GM23338 (cell line): ENCODE measurements at regions not wholly inside any gene's neighbourhood (a gene's known extent, or its start where the extent isn't known, plus 50 kb on each side); places are given as distances from the start of the nearest gene placed in this dataset.

ENCODE experiments used
- ATAC-seq: fragments of 200-7000 bp; cut with Tn5 transposase; 3 replicates; pipeline ENCODE4 v1.9.1; 2020
- DNase-seq: peaks from one replicate; pipeline ENCODE4 v3.0.0-alpha.2; 2015; ENCODE audit warnings: low spot score
- H2AFZ ChIP-seq: fragments of 200-600 bp; sonication (generic); 2 replicates; pipeline ENCODE4 v1.8.0; 2016; ENCODE audit warnings: antibody characterized with exemption, mild to moderate bottlenecking, moderate library complexity
- H3F3A ChIP-seq: fragments of 200-600 bp; sonication (generic); replicated peaks from 2 replicates; pipeline ENCODE4 v1.8.0; 2017; ENCODE audit warnings: antibody characterized with exemption, mixed run types, low read depth
- H3K27ac ChIP-seq: fragments of 200-600 bp; sonication (generic); 2 replicates; pipeline ENCODE4 v1.6.1; 2016; ENCODE audit warnings: low read depth
- H3K27me3 ChIP-seq: fragments of 200-600 bp; sonication (generic); 2 replicates; pipeline ENCODE4 v1.8.0; 2016; ENCODE audit warnings: mild to moderate bottlenecking, mixed run types, moderate library complexity; ENCODE audit not compliant: insufficient read depth
- H3K36me3 ChIP-seq: fragments of 200-600 bp; sonication (generic); 2 replicates; pipeline ENCODE4 v1.8.0; 2016; ENCODE audit warnings: mild to moderate bottlenecking; ENCODE audit not compliant: insufficient read depth
- H3K4me1 ChIP-seq: fragments of 200-600 bp; sonication (generic); 2 replicates; pipeline ENCODE4 v1.8.0; 2016; ENCODE audit warnings: mild to moderate bottlenecking, moderate library complexity; ENCODE audit not compliant: insufficient read depth
- H3K4me2 ChIP-seq: fragments of 200-600 bp; sonication (generic); 2 replicates; pipeline ENCODE4 v1.7.1; 2017; ENCODE audit warnings: mixed run types
- H3K4me3 ChIP-seq: fragments of 200-600 bp; sonication (generic); 2 replicates; pipeline ENCODE4 v1.6.1; 2016; ENCODE audit warnings: mixed run types
- H3K79me2 ChIP-seq: fragments of 200-600 bp; sonication (generic); replicated peaks from 2 replicates; pipeline ENCODE4 v1.8.0; 2017; ENCODE audit warnings: mild to moderate bottlenecking; ENCODE audit not compliant: insufficient read depth
- H3K9me2 ChIP-seq: fragments of 200-600 bp; sonication (generic); 2 replicates; pipeline ENCODE4 v1.8.0; 2017; ENCODE audit not compliant: insufficient read depth
- H4K20me1 ChIP-seq: fragments of 200-600 bp; sonication (generic); replicated peaks from 2 replicates; pipeline ENCODE4 v1.8.0; 2017; ENCODE audit warnings: mild to moderate bottlenecking; ENCODE audit not compliant: insufficient read depth
- H3K27ac Mint-ChIP-seq: 2 replicates; pipeline ENCODE4 v1.8.0; 2020; ENCODE audit warnings: inconsistent platforms, mild to moderate bottlenecking, moderate library complexity, mixed read lengths
- H3K27me3 Mint-ChIP-seq: 3 replicates; pipeline ENCODE4 v1.8.0; 2022; ENCODE audit warnings: low read depth, mild to moderate bottlenecking, moderate library complexity, mixed read lengths, inconsistent platforms; ENCODE audit not compliant: insufficient read depth, poor library complexity
- H3K36me3 Mint-ChIP-seq: 3 replicates; pipeline ENCODE4 v1.8.0; 2021; ENCODE audit warnings: low read depth, mild to moderate bottlenecking, inconsistent platforms, moderate library complexity, mixed read lengths
- H3K4me1 Mint-ChIP-seq: 3 replicates; pipeline ENCODE4 v1.8.0; 2020; ENCODE audit warnings: mild to moderate bottlenecking, inconsistent platforms, mixed read lengths
- H3K4me3 Mint-ChIP-seq: 3 replicates; pipeline ENCODE4 v1.8.0; 2021; ENCODE audit warnings: moderate library complexity, mild to moderate bottlenecking, inconsistent platforms, mixed read lengths
- H3K9me3 Mint-ChIP-seq: 3 replicates; pipeline ENCODE4 v1.8.0; 2020; ENCODE audit warnings: moderate library complexity, mild to moderate bottlenecking, inconsistent platforms, mixed read lengths
- CREB1 ChIP-seq: fragments of 250-450 bp; sonication (Bioruptor Pico); IDR thresholded peaks from 2 replicates; pipeline ENCODE4 v1.5.0; 2020; ENCODE audit warnings: low read depth, mild to moderate bottlenecking, moderate library complexity
- EZH2 ChIP-seq: fragments of 200-600 bp; sonication (generic); IDR thresholded peaks from one replicate; pipeline ENCODE4 v1.8.0; 2017; ENCODE audit warnings: antibody characterized with exemption, mild to moderate bottlenecking, low read depth; ENCODE audit not compliant: unreplicated experiment
- EZH2phosphoT487 ChIP-seq: fragments of 200-600 bp; sonication (generic); IDR thresholded peaks from one replicate; pipeline ENCODE4 v1.8.1; 2018; ENCODE audit warnings: antibody characterized with exemption; ENCODE audit not compliant: unreplicated experiment
- JUNB ChIP-seq: IDR thresholded peaks from one replicate; pipeline ENCODE4 v1.6.1; 2016; ENCODE audit warnings: antibody characterized with exemption; ENCODE audit not compliant: unreplicated experiment
- NANOG ChIP-seq: IDR thresholded peaks from 2 replicates; pipeline ENCODE4 v1.6.1; 2016; ENCODE audit warnings: antibody characterized with exemption, borderline replicate concordance
- POLR2AphosphoS5 ChIP-seq: IDR thresholded peaks from 2 replicates; pipeline ENCODE4 v1.6.1; 2016; ENCODE audit warnings: antibody characterized with exemption, low read depth
- REST ChIP-seq: IDR thresholded peaks from one replicate; pipeline ENCODE4 v1.6.1; 2018; ENCODE audit warnings: antibody characterized with exemption; ENCODE audit not compliant: unreplicated experiment
- STAT1 ChIP-seq: IDR thresholded peaks from one replicate; pipeline ENCODE4 v1.6.1; 2016; ENCODE audit warnings: antibody characterized with exemption; ENCODE audit not compliant: unreplicated experiment
- ZNF114 ChIP-seq: fragments of 250-450 bp; sonication (Bioruptor Pico); IDR thresholded peaks from 2 replicates; pipeline ENCODE4 v1.5.0; 2020; ENCODE audit warnings: mild to moderate bottlenecking, moderate library complexity
- ZNF331 ChIP-seq: fragments of 250-450 bp; sonication (Bioruptor Pico); IDR thresholded peaks from 2 replicates; pipeline ENCODE4 v1.5.0; 2020; ENCODE audit warnings: low read depth, mild to moderate bottlenecking, moderate library complexity
- TF ChIP-seq, protein P1 (sequence below), 2 experiments: fragments of 200-600 bp in 1 of 2; sonication (generic) in 1 of 2; conservative IDR thresholded peaks; 2 replicates each; pipeline versions ENCODE4 v1.5.1 to v1.6.1; 2016 to 2017; ENCODE audit warnings: antibody characterized with exemption in 2 of 2, low read depth in 2 of 2, mild to moderate bottlenecking in 2 of 2, moderate library complexity in 1 of 2
- TF ChIP-seq, protein P2 (sequence below): fragments of 250-450 bp; sonication (Bioruptor Pico); IDR thresholded peaks from 2 replicates; pipeline ENCODE4 v1.5.0; 2020; ENCODE audit warnings: mild to moderate bottlenecking, moderate library complexity
- TF ChIP-seq, protein P3 (sequence below): IDR thresholded peaks from 2 replicates; pipeline ENCODE4 v1.6.1; 2016; ENCODE audit warnings: antibody characterized with exemption

- H3K9me2 ChIP-seq, result no peaks in the 10 kb centered on the region
- H3K4me3 ChIP-seq, result no peak overlapping the region
- no peaks in the 10 kb centered on the region for H3K4me1 Mint-ChIP-seq
- H3K4me2 ChIP-seq, result no peak overlapping the region
- H3K4me3 Mint-ChIP-seq, result no peak overlapping the region
- H3K27ac Mint-ChIP-seq, result no peak overlapping the region
- no peaks in the 10 kb centered on the region for H3K27me3 ChIP-seq
- peaks cover 12% of the 10 kb centered on the region for H3K9me3 Mint-ChIP-seq
- H3K27ac ChIP-seq, result no peak overlapping the region
- no peak for ATAC-seq
- H4K20me1 ChIP-seq, result no peaks in the 10 kb centered on the region
- H3K4me1 ChIP-seq, result no peaks in the 10 kb centered on the region
- H3K36me3 ChIP-seq, result no peaks in the 10 kb centered on the region
- H3K36me3 Mint-ChIP-seq, result peaks cover 9% of the 10 kb centered on the region; the same call in 1 of the 3 replicates
- DNase-seq, result no peak
- H3K79me2 ChIP-seq, result no peaks in the 10 kb centered on the region
- no peaks in the 10 kb centered on the region for H3K27me3 Mint-ChIP-seq
- H3F3A ChIP-seq, result no peaks in the 10 kb centered on the region
- TF ChIP-seq, protein P1, sequence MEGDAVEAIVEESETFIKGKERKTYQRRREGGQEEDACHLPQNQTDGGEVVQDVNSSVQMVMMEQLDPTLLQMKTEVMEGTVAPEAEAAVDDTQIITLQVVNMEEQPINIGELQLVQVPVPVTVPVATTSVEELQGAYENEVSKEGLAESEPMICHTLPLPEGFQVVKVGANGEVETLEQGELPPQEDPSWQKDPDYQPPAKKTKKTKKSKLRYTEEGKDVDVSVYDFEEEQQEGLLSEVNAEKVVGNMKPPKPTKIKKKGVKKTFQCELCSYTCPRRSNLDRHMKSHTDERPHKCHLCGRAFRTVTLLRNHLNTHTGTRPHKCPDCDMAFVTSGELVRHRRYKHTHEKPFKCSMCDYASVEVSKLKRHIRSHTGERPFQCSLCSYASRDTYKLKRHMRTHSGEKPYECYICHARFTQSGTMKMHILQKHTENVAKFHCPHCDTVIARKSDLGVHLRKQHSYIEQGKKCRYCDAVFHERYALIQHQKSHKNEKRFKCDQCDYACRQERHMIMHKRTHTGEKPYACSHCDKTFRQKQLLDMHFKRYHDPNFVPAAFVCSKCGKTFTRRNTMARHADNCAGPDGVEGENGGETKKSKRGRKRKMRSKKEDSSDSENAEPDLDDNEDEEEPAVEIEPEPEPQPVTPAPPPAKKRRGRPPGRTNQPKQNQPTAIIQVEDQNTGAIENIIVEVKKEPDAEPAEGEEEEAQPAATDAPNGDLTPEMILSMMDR (conservative IDR thresholded peaks at IDR 0.05; ENCODE audit: low read depth in 2 of 2), result no peak
- TF ChIP-seq NANOG (no peak), CREB1 (CRISPR knock-in tag) (no peak), REST (no peak), STAT1 (no peak), ZNF114 (CRISPR knock-in tag) (no peak), EZH2 (no peak), EZH2phosphoT487 (no peak), JUNB (no peak), POLR2AphosphoS5 (no peak), ZNF331 (CRISPR knock-in tag) (no peak)
- TF ChIP-seq, protein P2, sequence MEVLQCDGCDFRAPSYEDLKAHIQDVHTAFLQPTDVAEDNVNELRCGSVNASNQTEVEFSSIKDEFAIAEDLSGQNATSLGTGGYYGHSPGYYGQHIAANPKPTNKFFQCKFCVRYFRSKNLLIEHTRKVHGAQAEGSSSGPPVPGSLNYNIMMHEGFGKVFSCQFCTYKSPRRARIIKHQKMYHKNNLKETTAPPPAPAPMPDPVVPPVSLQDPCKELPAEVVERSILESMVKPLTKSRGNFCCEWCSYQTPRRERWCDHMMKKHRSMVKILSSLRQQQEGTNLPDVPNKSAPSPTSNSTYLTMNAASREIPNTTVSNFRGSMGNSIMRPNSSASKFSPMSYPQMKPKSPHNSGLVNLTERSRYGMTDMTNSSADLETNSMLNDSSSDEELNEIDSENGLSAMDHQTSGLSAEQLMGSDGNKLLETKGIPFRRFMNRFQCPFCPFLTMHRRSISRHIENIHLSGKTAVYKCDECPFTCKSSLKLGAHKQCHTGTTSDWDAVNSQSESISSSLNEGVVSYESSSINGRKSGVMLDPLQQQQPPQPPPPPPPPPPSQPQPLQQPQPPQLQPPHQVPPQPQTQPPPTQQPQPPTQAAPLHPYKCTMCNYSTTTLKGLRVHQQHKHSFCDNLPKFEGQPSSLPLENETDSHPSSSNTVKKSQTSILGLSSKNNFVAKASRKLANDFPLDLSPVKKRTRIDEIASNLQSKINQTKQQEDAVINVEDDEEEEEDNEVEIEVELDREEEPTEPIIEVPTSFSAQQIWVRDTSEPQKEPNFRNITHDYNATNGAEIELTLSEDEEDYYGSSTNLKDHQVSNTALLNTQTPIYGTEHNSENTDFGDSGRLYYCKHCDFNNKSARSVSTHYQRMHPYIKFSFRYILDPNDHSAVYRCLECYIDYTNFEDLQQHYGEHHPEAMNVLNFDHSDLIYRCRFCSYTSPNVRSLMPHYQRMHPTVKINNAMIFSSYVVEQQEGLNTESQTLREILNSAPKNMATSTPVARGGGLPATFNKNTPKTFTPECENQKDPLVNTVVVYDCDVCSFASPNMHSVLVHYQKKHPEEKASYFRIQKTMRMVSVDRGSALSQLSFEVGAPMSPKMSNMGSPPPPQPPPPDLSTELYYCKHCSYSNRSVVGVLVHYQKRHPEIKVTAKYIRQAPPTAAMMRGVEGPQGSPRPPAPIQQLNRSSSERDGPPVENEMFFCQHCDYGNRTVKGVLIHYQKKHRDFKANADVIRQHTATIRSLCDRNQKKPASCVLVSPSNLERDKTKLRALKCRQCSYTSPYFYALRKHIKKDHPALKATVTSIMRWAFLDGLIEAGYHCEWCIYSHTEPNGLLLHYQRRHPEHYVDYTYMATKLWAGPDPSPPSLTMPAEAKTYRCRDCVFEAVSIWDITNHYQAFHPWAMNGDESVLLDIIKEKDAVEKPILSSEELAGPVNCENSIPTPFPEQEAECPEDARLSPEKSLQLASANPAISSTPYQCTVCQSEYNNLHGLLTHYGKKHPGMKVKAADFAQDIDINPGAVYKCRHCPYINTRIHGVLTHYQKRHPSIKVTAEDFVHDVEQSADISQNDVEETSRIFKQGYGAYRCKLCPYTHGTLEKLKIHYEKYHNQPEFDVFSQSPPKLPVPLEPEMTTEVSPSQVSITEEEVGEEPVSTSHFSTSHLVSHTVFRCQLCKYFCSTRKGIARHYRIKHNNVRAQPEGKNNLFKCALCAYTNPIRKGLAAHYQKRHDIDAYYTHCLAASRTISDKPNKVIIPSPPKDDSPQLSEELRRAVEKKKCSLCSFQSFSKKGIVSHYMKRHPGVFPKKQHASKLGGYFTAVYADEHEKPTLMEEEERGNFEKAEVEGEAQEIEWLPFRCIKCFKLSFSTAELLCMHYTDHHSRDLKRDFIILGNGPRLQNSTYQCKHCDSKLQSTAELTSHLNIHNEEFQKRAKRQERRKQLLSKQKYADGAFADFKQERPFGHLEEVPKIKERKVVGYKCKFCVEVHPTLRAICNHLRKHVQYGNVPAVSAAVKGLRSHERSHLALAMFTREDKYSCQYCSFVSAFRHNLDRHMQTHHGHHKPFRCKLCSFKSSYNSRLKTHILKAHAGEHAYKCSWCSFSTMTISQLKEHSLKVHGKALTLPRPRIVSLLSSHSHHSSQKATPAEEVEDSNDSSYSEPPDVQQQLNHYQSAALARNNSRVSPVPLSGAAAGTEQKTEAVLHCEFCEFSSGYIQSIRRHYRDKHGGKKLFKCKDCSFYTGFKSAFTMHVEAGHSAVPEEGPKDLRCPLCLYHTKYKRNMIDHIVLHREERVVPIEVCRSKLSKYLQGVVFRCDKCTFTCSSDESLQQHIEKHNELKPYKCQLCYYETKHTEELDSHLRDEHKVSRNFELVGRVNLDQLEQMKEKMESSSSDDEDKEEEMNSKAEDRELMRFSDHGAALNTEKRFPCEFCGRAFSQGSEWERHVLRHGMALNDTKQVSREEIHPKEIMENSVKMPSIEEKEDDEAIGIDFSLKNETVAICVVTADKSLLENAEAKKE, result no peak
- TF ChIP-seq, protein P3, sequence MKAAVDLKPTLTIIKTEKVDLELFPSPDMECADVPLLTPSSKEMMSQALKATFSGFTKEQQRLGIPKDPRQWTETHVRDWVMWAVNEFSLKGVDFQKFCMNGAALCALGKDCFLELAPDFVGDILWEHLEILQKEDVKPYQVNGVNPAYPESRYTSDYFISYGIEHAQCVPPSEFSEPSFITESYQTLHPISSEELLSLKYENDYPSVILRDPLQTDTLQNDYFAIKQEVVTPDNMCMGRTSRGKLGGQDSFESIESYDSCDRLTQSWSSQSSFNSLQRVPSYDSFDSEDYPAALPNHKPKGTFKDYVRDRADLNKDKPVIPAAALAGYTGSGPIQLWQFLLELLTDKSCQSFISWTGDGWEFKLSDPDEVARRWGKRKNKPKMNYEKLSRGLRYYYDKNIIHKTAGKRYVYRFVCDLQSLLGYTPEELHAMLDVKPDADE, result no peak
- H2AFZ ChIP-seq, result no peak overlapping the region
Measured at GRCh38 chr3:116610124-116610523, 99.5 kb upstream of the TUSC7 start.
